Esophagus squamous epithelium (tissue), 5 donors: ENCODE measurements at regions not wholly inside any gene's neighbourhood (a gene's known extent, or its start where the extent isn't known, plus 50 kb on each side); places are given as distances from the start of the nearest gene placed in this dataset.

Experiments
- DNase-seq: peaks from one replicate; lab custom pipeline; 2025; lab: John Stamatoyannopoulos, UW
- H3K27ac ChIP-seq, 4 donors: fragments of 200-600 bp; sonication (generic); one replicate each; pipeline ENCODE4 v1.5.1; 2016 to 2019; ENCODE audit warnings: mild to moderate bottlenecking in 1 of 4
- H3K27me3 ChIP-seq, 4 donors: fragments of 200-600 bp; sonication (generic); 1 replicate in 3 of 4; 2 replicates in 1 of 4; pipeline versions ENCODE4 v1.5.1 to v1.6.0; 2017 to 2021; ENCODE audit warnings: antibody characterized with exemption in 1 of 4
- H3K36me3 ChIP-seq, 3 donors: fragments of 200-600 bp; sonication (generic); one replicate each; pipeline ENCODE4 v1.5.1; 2016 to 2019
- H3K4me1 ChIP-seq, 3 donors: fragments of 200-600 bp; sonication (generic); one replicate each; pipeline ENCODE4 v1.5.1; 2017 to 2019
- H3K4me3 ChIP-seq, 4 donors: fragments of 200-600 bp; sonication (generic); 1 replicate in 3 of 4; 2 replicates in 1 of 4; pipeline ENCODE4 v1.5.1; 2016 to 2019; ENCODE audit warnings: mild to moderate bottlenecking in 2 of 4, moderate library complexity in 1 of 4
- H3K9me3 ChIP-seq, 3 donors: fragments of 200-600 bp; sonication (generic); one replicate each; pipeline ENCODE4 v1.5.1; 2016 to 2019
- CTCF ChIP-seq, 6 experiments: fragments of 450-650 bp in 4 of 6; fragments of 200-600 bp in 2 of 6; sonication (generic) in 2 of 6; IDR thresholded peaks; one replicate each; pipeline ENCODE4 v1.5.1; 2016 to 2019; ENCODE audit warnings: antibody characterized with exemption in 6 of 6, mild to moderate bottlenecking in 4 of 6, moderate library complexity in 4 of 6
- POLR2A ChIP-seq, 4 donors: fragments of 450-650 bp; IDR thresholded peaks; one replicate each; pipeline ENCODE4 v1.6.1; 2017; ENCODE audit warnings: antibody characterized with exemption in 4 of 4, mild to moderate bottlenecking in 4 of 4, moderate library complexity in 3 of 4
- WGBS, 2 donors: methylation state at CpG; one replicate each; pipeline ENCODE4 v1.1.5; 2018; 5-methylcytosine and 5-hydroxymethylcytosine counted together
- intact Hi-C: fragments of 100-400 bp; cut with DNase I; formaldehyde crosslinking; loops from one replicate; pipeline ENCODE4 v1.15.0; 2022
- donor health status: DM: yes; HTN: yes; CAD: no.

- Histone ChIP-seq H3K27me3 (no peaks in the 10 kb centered on the region), H3K4me1 (no peaks in the 10 kb centered on the region), H3K4me3 (no peak overlapping the region), H3K9me3 (no peaks in the 10 kb centered on the region), H3K36me3 (no peaks in the 10 kb centered on the region), H3K27ac (no peak overlapping the region)
- intact Hi-C loops, result no loop called here
- WGBS, 2 donors, result 85 to 94% methylated on average over 3 of the region's 3 CpGs
- no peak for DNase-seq
- TF ChIP-seq CTCF (IDR thresholded peaks at IDR 0.05) (no peak), POLR2A (IDR thresholded peaks at IDR 0.05) (no peak)
Measured at GRCh38 chr16:72576189-72576588, 404.2 kb upstream of the PMFBP1 start.

GRCh38 chr16:72569677-72570076 is 397.7 kb upstream of the PMFBP1 start:
- TF ChIP-seq POLR2A (IDR thresholded peaks at IDR 0.05) (no peak), CTCF (IDR thresholded peaks at IDR 0.05) (no peak)
- H3K4me3 ChIP-seq, result no peak overlapping the region
- 87 to 100% methylated on average over 5 to 7 of the region's 7 CpGs for WGBS, 2 donors
- DNase-seq, result no peak
- intact Hi-C loops, result no loop called here
- H3K4me1 ChIP-seq, result no peaks in the 10 kb centered on the region
- H3K9me3 ChIP-seq, result no peaks in the 10 kb centered on the region
- H3K27ac ChIP-seq, result no peak overlapping the region
- no peaks in the 10 kb centered on the region for H3K36me3 ChIP-seq
- H3K27me3 ChIP-seq, result no peaks in the 10 kb centered on the region

- no peak for DNase-seq
- Histone ChIP-seq H3K27me3 (no peaks in the 10 kb centered on the region), H3K9me3 (no peaks in the 10 kb centered on the region), H3K4me3 (no peak overlapping the region), H3K4me1 (no peaks in the 10 kb centered on the region), H3K36me3 (no peaks in the 10 kb centered on the region), H3K27ac (no peak overlapping the region)
- intact Hi-C loops, result no loop called here
- TF ChIP-seq POLR2A (IDR thresholded peaks at IDR 0.05), result no peak
- TF ChIP-seq CTCF (IDR thresholded peaks at IDR 0.05), result no peak
- 48 to 56% methylated on average over 1 of the region's 1 CpG for WGBS, 2 donors
Measured at GRCh38 chr16:72568502-72568901, 396.5 kb upstream of the PMFBP1 start.

- no peak for DNase-seq
- Histone ChIP-seq H3K36me3 (no peaks in the 10 kb centered on the region), H3K27me3 (no peaks in the 10 kb centered on the region), H3K9me3 (no peaks in the 10 kb centered on the region), H3K27ac (no peak overlapping the region), H3K4me3 (no peak overlapping the region), H3K4me1 (no peaks in the 10 kb centered on the region)
- intact Hi-C loops, result no loop called here
- 38 to 70% methylated on average over 1 of the region's 1 CpG for WGBS, 2 donors
- TF ChIP-seq CTCF (IDR thresholded peaks at IDR 0.05) (no peak), POLR2A (IDR thresholded peaks at IDR 0.05) (no peak)
Measured at GRCh38 chr16:72566174-72566573, 394.2 kb upstream of the PMFBP1 start.

- 89 to 93% methylated on average over 4 of the region's 4 CpGs for WGBS, 2 donors
- Histone ChIP-seq H3K4me1 (no peaks in the 10 kb centered on the region), H3K4me3 (no peak overlapping the region), H3K36me3 (no peaks in the 10 kb centered on the region), H3K9me3 (no peaks in the 10 kb centered on the region), H3K27ac (no peak overlapping the region), H3K27me3 (no peaks in the 10 kb centered on the region)
- DNase-seq, result no peak
- TF ChIP-seq POLR2A (IDR thresholded peaks at IDR 0.05), result no peak
- no peak for TF ChIP-seq CTCF (IDR thresholded peaks at IDR 0.05)
- intact Hi-C loops, result no loop called here
Measured at GRCh38 chr16:72565106-72565505, 393.2 kb upstream of the PMFBP1 start.
